Prostate gland (tissue), 2 donors: ENCODE measurements at regions not wholly inside any gene's neighbourhood (a gene's known extent, or its start where the extent isn't known, plus 50 kb on each side); places are given as distances from the start of the nearest gene placed in this dataset.

Source experiments
- POLR2A ChIP-seq: fragments of 450-650 bp; IDR thresholded peaks from one replicate; pipeline ENCODE4 v1.6.1; 2016; ENCODE audit warnings: antibody characterized with exemption, mild to moderate bottlenecking
- TF ChIP-seq, protein P1 (sequence below), 4 experiments: fragments of 200-600 bp in 2 of 4; fragments of 450-650 bp in 2 of 4; sonication (generic) in 2 of 4; IDR thresholded peaks; 1 replicate in 3 of 4; 2 replicates in 1 of 4; pipeline ENCODE4 v1.5.1; 2016 to 2019; ENCODE audit warnings: antibody characterized with exemption in 4 of 4, mild to moderate bottlenecking in 2 of 4, moderate library complexity in 2 of 4

GRCh38 chr14:31930070-31930469 is 147.0 kb upstream of the ARHGAP5 start:
- TF ChIP-seq, protein P1, sequence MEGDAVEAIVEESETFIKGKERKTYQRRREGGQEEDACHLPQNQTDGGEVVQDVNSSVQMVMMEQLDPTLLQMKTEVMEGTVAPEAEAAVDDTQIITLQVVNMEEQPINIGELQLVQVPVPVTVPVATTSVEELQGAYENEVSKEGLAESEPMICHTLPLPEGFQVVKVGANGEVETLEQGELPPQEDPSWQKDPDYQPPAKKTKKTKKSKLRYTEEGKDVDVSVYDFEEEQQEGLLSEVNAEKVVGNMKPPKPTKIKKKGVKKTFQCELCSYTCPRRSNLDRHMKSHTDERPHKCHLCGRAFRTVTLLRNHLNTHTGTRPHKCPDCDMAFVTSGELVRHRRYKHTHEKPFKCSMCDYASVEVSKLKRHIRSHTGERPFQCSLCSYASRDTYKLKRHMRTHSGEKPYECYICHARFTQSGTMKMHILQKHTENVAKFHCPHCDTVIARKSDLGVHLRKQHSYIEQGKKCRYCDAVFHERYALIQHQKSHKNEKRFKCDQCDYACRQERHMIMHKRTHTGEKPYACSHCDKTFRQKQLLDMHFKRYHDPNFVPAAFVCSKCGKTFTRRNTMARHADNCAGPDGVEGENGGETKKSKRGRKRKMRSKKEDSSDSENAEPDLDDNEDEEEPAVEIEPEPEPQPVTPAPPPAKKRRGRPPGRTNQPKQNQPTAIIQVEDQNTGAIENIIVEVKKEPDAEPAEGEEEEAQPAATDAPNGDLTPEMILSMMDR (IDR thresholded peaks at IDR 0.05): no peak
- TF ChIP-seq POLR2A: no peak
